Prostate gland (tissue), 2 donors: ENCODE measurements at regions not wholly inside any gene's neighbourhood (a gene's known extent, or its start where the extent isn't known, plus 50 kb on each side); places are given as distances from the start of the nearest gene placed in this dataset.

Experiments
- CTCF ChIP-seq, 4 experiments: fragments of 200-600 bp in 2 of 4; fragments of 450-650 bp in 2 of 4; sonication (generic) in 2 of 4; IDR thresholded peaks; 1 replicate in 3 of 4; 2 replicates in 1 of 4; pipeline ENCODE4 v1.5.1; 2016 to 2019; ENCODE audit warnings: antibody characterized with exemption in 4 of 4, mild to moderate bottlenecking in 2 of 4, moderate library complexity in 2 of 4
- POLR2A ChIP-seq: fragments of 450-650 bp; IDR thresholded peaks from one replicate; pipeline ENCODE4 v1.6.1; 2016; ENCODE audit warnings: antibody characterized with exemption, mild to moderate bottlenecking
- POLR2AphosphoS5 ChIP-seq: sonication (generic); formaldehyde crosslinking; IDR thresholded peaks from one replicate; pipeline ENCODE4 v1.6.1; 2017; ENCODE audit warnings: antibody characterized with exemption

- TF ChIP-seq CTCF (IDR thresholded peaks at IDR 0.05) (no peak), POLR2AphosphoS5 (no peak), POLR2A (no peak)
Measured at GRCh38 chr7:3241686-3242258, 59.3 kb upstream of the SDK1 start.
